ENCODE measurements at regions not wholly inside any gene's neighbourhood (a gene's known extent, or its start where the extent isn't known, plus 50 kb on each side); places are given as distances from the start of the nearest gene placed in this dataset.

- H3K56ac ChIP-seq (replicated peaks; ENCODE audit: insufficient read length, low read depth, low read length), result no peak overlapping the region
- 0 out of 8 replicates have a peak, but pooled peaks cover 0 to 2% (median 0%) of the 10 kb centered on the region in 4 experiments for H3K36me3 ChIP-seq (ENCODE audit: control insufficient read depth in 2 of 4, insufficient read depth in 4 of 4, low read length in 3 of 4)
- peaks cover 0 to 14% (median 10%) of the 10 kb centered on the region in 4 experiments; a peak in 5 of 7 replicates for H3K27me3 ChIP-seq (replicated peaks in 1 of 4; ENCODE audit: control insufficient read depth in 3 of 4, extremely low read depth in 1 of 4, insufficient read depth in 3 of 4, low read length in 3 of 4)
- H2BK5ac ChIP-seq (ENCODE audit: low read depth, low read length), result no peak overlapping the region
- no peak overlapping the region for H2BK15ac ChIP-seq (ENCODE audit: low read length)
- H3K18ac ChIP-seq (ENCODE audit: extremely low read depth, low read length), result no peak overlapping the region
- DNase-seq (ENCODE audit: low read depth in 1 of 2, low spot score in 2 of 2) (no peak), FAIRE-seq (no peak)
- H3K9me3 ChIP-seq (ENCODE audit: insufficient read depth in 2 of 2, low read depth in 1 of 2, low read length in 1 of 2), result no peaks in the 10 kb centered on the region
- H4K20me1 ChIP-seq (replicated peaks in 1 of 2; ENCODE audit: control insufficient read depth in 1 of 2, insufficient read depth in 2 of 2, low read length in 2 of 2), result peaks cover 2 to 12% of the 10 kb centered on the region in 2 experiments
- H4K8ac ChIP-seq (ENCODE audit: extremely low read depth, insufficient read depth, low read length), result no peak overlapping the region
- H2BK20ac ChIP-seq (ENCODE audit: low read length), result no peak overlapping the region
- no peak overlapping the region for H2BK12ac ChIP-seq (ENCODE audit: low read depth, low read length)
- ChIA-PET CTCF (ENCODE audit: partially characterized antibody) (interaction anchor here (0.9 to 1.6 kb wide), 3 partner anchors 9 to 91 kb away, joined by 3 to 8 read pairs (median 3); no protein-coding TSS in a partner anchor), POLR2A (ENCODE audit: partially characterized antibody) (interaction anchor here (1.1 kb wide), 1 partner anchor 475 kb away, joined by 3 read pairs; the partner anchor contains the start of genes CHCHD4 and TMEM43)
- H2BK120ac ChIP-seq (replicated peaks; ENCODE audit: low read depth, low read length), result no peak overlapping the region
- H3K4me3 ChIP-seq (ENCODE audit: extremely low read depth in 1 of 4, insufficient read depth in 2 of 4, low read depth in 3 of 4, low read length in 4 of 4), result no peak overlapping the region
- H3K14ac ChIP-seq (ENCODE audit: insufficient read length), result no peak overlapping the region
- H3K27ac ChIP-seq (ENCODE audit: low read depth, low read length), result no peak overlapping the region
- H3K9ac ChIP-seq (replicated peaks in 1 of 4; ENCODE audit: extremely low read depth in 1 of 4, low read depth in 3 of 4, low read length in 3 of 4), result no peak overlapping the region
- peaks cover 0 to 12% (median 9%) of the 10 kb centered on the region in 4 experiments; a peak in 6 of 7 replicates for H3K4me1 ChIP-seq (replicated peaks in 1 of 4; ENCODE audit: control insufficient read depth in 3 of 4, insufficient read depth in 4 of 4, low read length in 3 of 4)
- H4K91ac ChIP-seq (replicated peaks; ENCODE audit: insufficient read length, low read length), result no peak overlapping the region
- H3K79me1 ChIP-seq (ENCODE audit: low read depth, low read length), result peaks cover 4% of the 10 kb centered on the region; the same call in 1 of the 2 replicates
- no peak overlapping the region for H2AFZ ChIP-seq (ENCODE audit: low read length)
- H3K4me2 ChIP-seq (ENCODE audit: insufficient read depth in 1 of 2, low read depth in 2 of 2, low read length in 2 of 2), result no peak overlapping the region
- H3K79me2 ChIP-seq (ENCODE audit: control insufficient read depth in 1 of 2, insufficient read depth in 2 of 2, low read length in 2 of 2), result no peaks in the 10 kb centered on the region
- no peak overlapping the region for H4K5ac ChIP-seq (ENCODE audit: insufficient read length, low read depth, low read length)
- H3K4ac ChIP-seq (replicated peaks; ENCODE audit: insufficient read length, low read depth, low read length), result no peak overlapping the region
- H3K23ac ChIP-seq (ENCODE audit: insufficient read length), result no peak overlapping the region
- no peak overlapping the region for H2AK5ac ChIP-seq (ENCODE audit: low read depth, low read length)
- peaks cover 10% of the 10 kb centered on the region; the same call in 1 of the 2 replicates for H3K23me2 ChIP-seq (ENCODE audit: low read depth, low read length)
- TF ChIP-seq CTBP2 (IDR thresholded peaks at IDR 0.05; ENCODE audit: borderline replicate concordance, insufficient read depth, insufficient read length, low read length), result no peak
- TF ChIP-seq CBX5 (IDR thresholded peaks at IDR 0.05; ENCODE audit: low read depth, low read length), result no peak
- no peak for TF ChIP-seq TEAD4 (IDR thresholded peaks at IDR 0.05; ENCODE audit: low read depth, low read length)
- no peak for TF ChIP-seq TAF7 (optimal IDR thresholded peaks at IDR 0.05; ENCODE audit: borderline replicate concordance, low read depth, low read length)
- TF ChIP-seq CREB1 (IDR thresholded peaks at IDR 0.05), result no peak
- no peak for TF ChIP-seq EGR1 (IDR thresholded peaks at IDR 0.05; ENCODE audit: borderline replicate concordance, low read depth, low read length)
- TF ChIP-seq KDM1A (IDR thresholded peaks at IDR 0.05; ENCODE audit: borderline replicate concordance, low read length), result no peak
- no peak for TF ChIP-seq USF2 (IDR thresholded peaks at IDR 0.05; ENCODE audit: low read length)
- no peak for TF ChIP-seq JUN (IDR thresholded peaks at IDR 0.05; ENCODE audit: low read depth, low read length)
- no peak for TF ChIP-seq MAX (IDR thresholded peaks at IDR 0.05)
- no peak for TF ChIP-seq EZH2 (IDR thresholded peaks at IDR 0.05; ENCODE audit: low read depth, low read length, severe bottlenecking)
- TF ChIP-seq BCL11A (IDR thresholded peaks at IDR 0.05; ENCODE audit: low read depth in 2 of 2, low read length in 2 of 2), result no peak
- no peak for TF ChIP-seq SUZ12 (IDR thresholded peaks at IDR 0.05; ENCODE audit: low read length)
- no peak for TF ChIP-seq SP2 (IDR thresholded peaks at IDR 0.05; ENCODE audit: low read length)
Measured at GRCh38 chr3:14599488-14599887, 52.1 kb upstream of the CCDC174 start.

Data from H1 (cell line).